Adrenal gland (tissue), 5 donors: ENCODE measurements at regions not wholly inside any gene's neighbourhood (a gene's known extent, or its start where the extent isn't known, plus 50 kb on each side); places are given as distances from the start of the nearest gene placed in this dataset.

Experiments used
- POLR2A ChIP-seq, 2 donors: fragments of 450-650 bp; IDR thresholded peaks; one replicate each; pipeline ENCODE4 v1.6.1; 2017; ENCODE audit warnings: antibody characterized with exemption in 2 of 2, mild to moderate bottlenecking in 2 of 2, moderate library complexity in 1 of 2
- TF ChIP-seq, protein P1 (sequence below), 6 experiments: fragments of 450-650 bp in 4 of 6; fragments of 200-600 bp in 2 of 6; sonication (generic) in 1 of 6; IDR thresholded peaks; 1 replicate in 5 of 6; 2 replicates in 1 of 6; pipeline versions ENCODE4 v1.5.1 to v1.8.0; 2016 to 2021; ENCODE audit warnings: antibody characterized with exemption in 6 of 6, mild to moderate bottlenecking in 2 of 6, moderate library complexity in 1 of 6
- donor health status: DM: no; HTN: no; CAD: no.

DNA sequence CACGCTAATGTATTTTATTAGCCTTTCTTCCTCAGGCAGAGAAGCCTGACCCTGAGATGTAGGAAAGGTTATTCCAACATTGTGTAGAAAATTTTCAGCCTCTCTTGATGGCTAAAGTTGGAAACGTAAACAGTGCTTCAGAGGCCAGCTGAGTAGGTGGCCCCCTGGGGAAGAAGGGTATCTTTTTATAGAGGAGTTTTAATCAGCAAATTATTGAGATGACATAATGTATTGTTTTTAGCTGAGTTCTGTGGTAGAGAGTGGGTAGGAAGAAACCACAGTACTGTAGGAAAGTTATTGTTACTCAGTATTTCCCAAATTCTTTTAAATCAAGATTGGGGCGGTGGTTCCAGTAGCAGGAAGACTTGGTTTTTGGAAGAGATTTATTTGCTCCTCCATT, 268.8 kb downstream of the DLEU7 start:
- TF ChIP-seq, protein P1, sequence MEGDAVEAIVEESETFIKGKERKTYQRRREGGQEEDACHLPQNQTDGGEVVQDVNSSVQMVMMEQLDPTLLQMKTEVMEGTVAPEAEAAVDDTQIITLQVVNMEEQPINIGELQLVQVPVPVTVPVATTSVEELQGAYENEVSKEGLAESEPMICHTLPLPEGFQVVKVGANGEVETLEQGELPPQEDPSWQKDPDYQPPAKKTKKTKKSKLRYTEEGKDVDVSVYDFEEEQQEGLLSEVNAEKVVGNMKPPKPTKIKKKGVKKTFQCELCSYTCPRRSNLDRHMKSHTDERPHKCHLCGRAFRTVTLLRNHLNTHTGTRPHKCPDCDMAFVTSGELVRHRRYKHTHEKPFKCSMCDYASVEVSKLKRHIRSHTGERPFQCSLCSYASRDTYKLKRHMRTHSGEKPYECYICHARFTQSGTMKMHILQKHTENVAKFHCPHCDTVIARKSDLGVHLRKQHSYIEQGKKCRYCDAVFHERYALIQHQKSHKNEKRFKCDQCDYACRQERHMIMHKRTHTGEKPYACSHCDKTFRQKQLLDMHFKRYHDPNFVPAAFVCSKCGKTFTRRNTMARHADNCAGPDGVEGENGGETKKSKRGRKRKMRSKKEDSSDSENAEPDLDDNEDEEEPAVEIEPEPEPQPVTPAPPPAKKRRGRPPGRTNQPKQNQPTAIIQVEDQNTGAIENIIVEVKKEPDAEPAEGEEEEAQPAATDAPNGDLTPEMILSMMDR (IDR thresholded peaks at IDR 0.05), result no peak
- TF ChIP-seq POLR2A (IDR thresholded peaks at IDR 0.05), result no peak
